ENCODE measurements at regions not wholly inside any gene's neighbourhood (a gene's known extent, or its start where the extent isn't known, plus 50 kb on each side); places are given as distances from the start of the nearest gene placed in this dataset.

GRCh38 chr5:158324236-158324635, 465.3 kb upstream of the CLINT1 start:
- TF ChIP-seq, protein P1, sequence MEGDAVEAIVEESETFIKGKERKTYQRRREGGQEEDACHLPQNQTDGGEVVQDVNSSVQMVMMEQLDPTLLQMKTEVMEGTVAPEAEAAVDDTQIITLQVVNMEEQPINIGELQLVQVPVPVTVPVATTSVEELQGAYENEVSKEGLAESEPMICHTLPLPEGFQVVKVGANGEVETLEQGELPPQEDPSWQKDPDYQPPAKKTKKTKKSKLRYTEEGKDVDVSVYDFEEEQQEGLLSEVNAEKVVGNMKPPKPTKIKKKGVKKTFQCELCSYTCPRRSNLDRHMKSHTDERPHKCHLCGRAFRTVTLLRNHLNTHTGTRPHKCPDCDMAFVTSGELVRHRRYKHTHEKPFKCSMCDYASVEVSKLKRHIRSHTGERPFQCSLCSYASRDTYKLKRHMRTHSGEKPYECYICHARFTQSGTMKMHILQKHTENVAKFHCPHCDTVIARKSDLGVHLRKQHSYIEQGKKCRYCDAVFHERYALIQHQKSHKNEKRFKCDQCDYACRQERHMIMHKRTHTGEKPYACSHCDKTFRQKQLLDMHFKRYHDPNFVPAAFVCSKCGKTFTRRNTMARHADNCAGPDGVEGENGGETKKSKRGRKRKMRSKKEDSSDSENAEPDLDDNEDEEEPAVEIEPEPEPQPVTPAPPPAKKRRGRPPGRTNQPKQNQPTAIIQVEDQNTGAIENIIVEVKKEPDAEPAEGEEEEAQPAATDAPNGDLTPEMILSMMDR (conservative IDR thresholded peaks at IDR 0.05; ENCODE audit: low read length): no peak
- TF ChIP-seq EZH2phosphoT487 (IDR thresholded peaks at IDR 0.05; ENCODE audit: borderline replicate concordance, low read depth, low read length): no peak
